ENCODE measurements at regions not wholly inside any gene's neighbourhood (a gene's known extent, or its start where the extent isn't known, plus 50 kb on each side); places are given as distances from the start of the nearest gene placed in this dataset.

DNA sequence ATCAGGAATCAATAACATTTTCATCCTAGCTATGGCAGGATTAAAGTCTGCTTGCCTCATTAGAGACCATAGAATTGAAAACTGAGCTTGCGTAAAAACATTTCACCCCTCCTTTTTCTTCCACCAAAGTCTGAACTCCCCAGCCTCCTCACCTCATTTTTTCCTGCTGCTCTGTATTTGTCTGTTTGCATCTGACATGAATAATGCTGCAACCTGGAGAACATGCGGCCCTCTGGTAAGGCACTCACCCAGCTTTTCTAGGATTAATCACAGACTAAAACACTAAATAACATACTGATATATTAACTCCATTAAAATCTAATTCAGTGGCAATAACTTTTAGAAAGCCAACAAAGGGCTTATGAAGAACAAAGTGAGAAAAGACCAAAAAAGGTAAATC lies 677.7 kb upstream of the NRSN1 start:
- Histone ChIP-seq H3K4ac (ENCODE audit: low read depth, low read length) (no peak overlapping the region), H2AFZ (replicated peaks; ENCODE audit: low read length, poor library complexity) (no peak overlapping the region), H3K14ac (replicated peaks; ENCODE audit: low read depth, low read length) (no peak overlapping the region), H2AK5ac (ENCODE audit: low read depth, low read length) (no peak overlapping the region), H3K4me3 (ENCODE audit: insufficient read depth, low read depth, low read length) (no peak overlapping the region), H4K20me1 (ENCODE audit: insufficient read depth, low read length) (no peaks in the 10 kb centered on the region), H4K8ac (ENCODE audit: low read depth in 2 of 2, low read length in 2 of 2) (no peak overlapping the region), H3K9me3 (ENCODE audit: control insufficient read depth, insufficient read depth, low read length) (no peaks in the 10 kb centered on the region), H2BK20ac (ENCODE audit: low read depth, low read length) (no peak overlapping the region), H3K27ac (ENCODE audit: insufficient read depth, low read length) (no peak overlapping the region), H3K9me1 (ENCODE audit: insufficient read depth, low read length) (no peaks in the 10 kb centered on the region), H2BK15ac (ENCODE audit: low read depth, low read length) (no peak overlapping the region), H3K4me1 (ENCODE audit: control insufficient read depth, insufficient read depth, low read length) (no peaks in the 10 kb centered on the region), H3K9ac (ENCODE audit: low read depth, low read length) (no peak overlapping the region), H3K27me3 (ENCODE audit: control insufficient read depth, insufficient read depth, low read length) (no peaks in the 10 kb centered on the region), H4K91ac (ENCODE audit: insufficient read depth, low read depth, low read length) (no peak overlapping the region), H3K4me2 (ENCODE audit: low read depth, low read length) (no peak overlapping the region), H3K23ac (ENCODE audit: low read depth, low read length) (no peak overlapping the region), H3K36me3 (ENCODE audit: control insufficient read depth, insufficient read depth, low read length) (no peaks in the 10 kb centered on the region), H3K18ac (ENCODE audit: low read depth, low read length) (no peak overlapping the region), H2BK5ac (ENCODE audit: low read depth, low read length, poor library complexity, severe bottlenecking) (no peak overlapping the region), H3K79me1 (ENCODE audit: low read depth in 1 of 2, low read length in 2 of 2) (no peaks in the 10 kb centered on the region), H2BK120ac (ENCODE audit: low read depth, low read length) (no peak overlapping the region), H4K5ac (ENCODE audit: low read depth, low read length) (no peak overlapping the region), H2AK9ac (replicated peaks; ENCODE audit: low read depth, low read length, poor library complexity) (no peak overlapping the region), H3K56ac (ENCODE audit: extremely low read depth, insufficient read depth, low read length) (no peak overlapping the region)
- WGBS, 2 experiments (ENCODE audit: extremely low coverage in 2 of 2, insufficient read length in 1 of 2) = 100% methylated on average over 1 of the region's 2 CpGs; no CpG with 5 or more reads in 1 of the 2 experiments
- POLR2A ChIA-PET (ENCODE audit: unreplicated experiment) = no interaction called here
- in situ Hi-C loops (cut with MboI; ENCODE audit: low sequenced_read_pairs) (loop anchor here (10.0 to 25.0 kb wide), 2 partner anchors 1511 to 1863 kb away; no protein-coding TSS in a partner anchor), dilution Hi-C loops (cut with HindIII; ENCODE audit: low sequenced_read_pairs, unreplicated experiment) (no loop called here), intact Hi-C loops (cut with micrococcal nuclease) (loop anchor here (5.0 to 10.0 kb wide), 7 partner anchors 273 to 1503 kb away; no protein-coding TSS in a partner anchor)
- no TSS peak for BruUV-seq (replicated peaks)
- no peak for DNase-seq
- TF ChIP-seq, protein P1, sequence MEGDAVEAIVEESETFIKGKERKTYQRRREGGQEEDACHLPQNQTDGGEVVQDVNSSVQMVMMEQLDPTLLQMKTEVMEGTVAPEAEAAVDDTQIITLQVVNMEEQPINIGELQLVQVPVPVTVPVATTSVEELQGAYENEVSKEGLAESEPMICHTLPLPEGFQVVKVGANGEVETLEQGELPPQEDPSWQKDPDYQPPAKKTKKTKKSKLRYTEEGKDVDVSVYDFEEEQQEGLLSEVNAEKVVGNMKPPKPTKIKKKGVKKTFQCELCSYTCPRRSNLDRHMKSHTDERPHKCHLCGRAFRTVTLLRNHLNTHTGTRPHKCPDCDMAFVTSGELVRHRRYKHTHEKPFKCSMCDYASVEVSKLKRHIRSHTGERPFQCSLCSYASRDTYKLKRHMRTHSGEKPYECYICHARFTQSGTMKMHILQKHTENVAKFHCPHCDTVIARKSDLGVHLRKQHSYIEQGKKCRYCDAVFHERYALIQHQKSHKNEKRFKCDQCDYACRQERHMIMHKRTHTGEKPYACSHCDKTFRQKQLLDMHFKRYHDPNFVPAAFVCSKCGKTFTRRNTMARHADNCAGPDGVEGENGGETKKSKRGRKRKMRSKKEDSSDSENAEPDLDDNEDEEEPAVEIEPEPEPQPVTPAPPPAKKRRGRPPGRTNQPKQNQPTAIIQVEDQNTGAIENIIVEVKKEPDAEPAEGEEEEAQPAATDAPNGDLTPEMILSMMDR (conservative IDR thresholded peaks at IDR 0.05; ENCODE audit: low read depth, low read length) = no peak
- TF ChIP-seq NFE2L2 (IDR thresholded peaks at IDR 0.05; ENCODE audit: low read depth, low read length) = no peak
- no peak for TF ChIP-seq RCOR1 (IDR thresholded peaks at IDR 0.05; ENCODE audit: insufficient replicate concordance, low read length)
- TF ChIP-seq, protein P2, sequence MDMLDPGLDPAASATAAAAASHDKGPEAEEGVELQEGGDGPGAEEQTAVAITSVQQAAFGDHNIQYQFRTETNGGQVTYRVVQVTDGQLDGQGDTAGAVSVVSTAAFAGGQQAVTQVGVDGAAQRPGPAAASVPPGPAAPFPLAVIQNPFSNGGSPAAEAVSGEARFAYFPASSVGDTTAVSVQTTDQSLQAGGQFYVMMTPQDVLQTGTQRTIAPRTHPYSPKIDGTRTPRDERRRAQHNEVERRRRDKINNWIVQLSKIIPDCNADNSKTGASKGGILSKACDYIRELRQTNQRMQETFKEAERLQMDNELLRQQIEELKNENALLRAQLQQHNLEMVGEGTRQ (IDR thresholded peaks at IDR 0.05; ENCODE audit: low read depth, low read length) = no peak
- no peak for TF ChIP-seq CHD1 (IDR thresholded peaks at IDR 0.05; ENCODE audit: low read depth, low read length)
- no peak for TF ChIP-seq BHLHE40 (IDR thresholded peaks at IDR 0.05; ENCODE audit: low read depth, low read length)
- no peak for TF ChIP-seq MAFK (IDR thresholded peaks at IDR 0.05; ENCODE audit: low read depth, low read length)
- CTCF ChIA-PET = interaction anchor here (1.1 kb wide), 1 partner anchor 541 kb away, joined by 7 read pairs; no protein-coding TSS in a partner anchor
- ATAC-seq (ENCODE audit: low read depth) = no peak
